Sigmoid colon (tissue), 4 donors: ENCODE measurements at regions not wholly inside any gene's neighbourhood (a gene's known extent, or its start where the extent isn't known, plus 50 kb on each side); places are given as distances from the start of the nearest gene placed in this dataset.

Source experiments
- EP300 ChIP-seq, 4 donors: sonication (generic); formaldehyde crosslinking; IDR thresholded peaks; one replicate each; pipeline ENCODE4 v1.6.1; 2017; ENCODE audit warnings: antibody characterized with exemption in 4 of 4
- TF ChIP-seq, protein P1 (sequence below), 4 experiments: fragments of 450-650 bp in 3 of 4; fragments of 200-600 bp in 1 of 4; IDR thresholded peaks; one replicate each; pipeline ENCODE4 v1.5.1; 2016 to 2019; ENCODE audit warnings: antibody characterized with exemption in 4 of 4, mild to moderate bottlenecking in 3 of 4, moderate library complexity in 2 of 4

GRCh38 chr6:26270903-26271667, 93.9 kb upstream of the BTN3A2 start:
- TF ChIP-seq, protein P1, sequence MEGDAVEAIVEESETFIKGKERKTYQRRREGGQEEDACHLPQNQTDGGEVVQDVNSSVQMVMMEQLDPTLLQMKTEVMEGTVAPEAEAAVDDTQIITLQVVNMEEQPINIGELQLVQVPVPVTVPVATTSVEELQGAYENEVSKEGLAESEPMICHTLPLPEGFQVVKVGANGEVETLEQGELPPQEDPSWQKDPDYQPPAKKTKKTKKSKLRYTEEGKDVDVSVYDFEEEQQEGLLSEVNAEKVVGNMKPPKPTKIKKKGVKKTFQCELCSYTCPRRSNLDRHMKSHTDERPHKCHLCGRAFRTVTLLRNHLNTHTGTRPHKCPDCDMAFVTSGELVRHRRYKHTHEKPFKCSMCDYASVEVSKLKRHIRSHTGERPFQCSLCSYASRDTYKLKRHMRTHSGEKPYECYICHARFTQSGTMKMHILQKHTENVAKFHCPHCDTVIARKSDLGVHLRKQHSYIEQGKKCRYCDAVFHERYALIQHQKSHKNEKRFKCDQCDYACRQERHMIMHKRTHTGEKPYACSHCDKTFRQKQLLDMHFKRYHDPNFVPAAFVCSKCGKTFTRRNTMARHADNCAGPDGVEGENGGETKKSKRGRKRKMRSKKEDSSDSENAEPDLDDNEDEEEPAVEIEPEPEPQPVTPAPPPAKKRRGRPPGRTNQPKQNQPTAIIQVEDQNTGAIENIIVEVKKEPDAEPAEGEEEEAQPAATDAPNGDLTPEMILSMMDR (IDR thresholded peaks at IDR 0.05) = no peak
- TF ChIP-seq EP300 (IDR thresholded peaks at IDR 0.05) = no peak
